CD14-positive monocyte (primary cell): ENCODE measurements at regions not wholly inside any gene's neighbourhood (a gene's known extent, or its start where the extent isn't known, plus 50 kb on each side); places are given as distances from the start of the nearest gene placed in this dataset.

Source experiments
- DNase-seq, 3 donors: peaks; one replicate each; pipeline ENCODE4 v3.0.0-alpha.2; 2011 to 2022
- H2AFZ ChIP-seq: 2 replicates; pipeline ENCODE4 v1.6.0; 2012; ENCODE audit warnings: mild to moderate bottlenecking, low read depth, low read length, inconsistent platforms; ENCODE audit not compliant: insufficient read depth, poor library complexity, severe bottlenecking
- H3K27ac ChIP-seq, 2 donors: 1 replicate in 1 of 2; 2 replicates in 1 of 2; pipeline ENCODE4 v1.5.1; 2012 to 2013; ENCODE audit warnings: low read length in 2 of 2, control low read depth in 1 of 2, inconsistent platforms in 1 of 2, low read depth in 1 of 2, mild to moderate bottlenecking in 1 of 2
- H3K27me3 ChIP-seq, 2 donors: one replicate each; pipeline versions ENCODE4 v1.6.0 to v1.6.1; 2011 to 2013; ENCODE audit warnings: low read length in 2 of 2; ENCODE audit not compliant: control insufficient read depth in 2 of 2, insufficient read depth in 2 of 2
- H3K36me3 ChIP-seq, 2 donors: replicated peaks in 1 of 2; 1 replicate in 1 of 2; 2 replicates in 1 of 2; pipeline versions ENCODE4 v1.5.1 to v1.6.1; 2012 to 2013; ENCODE audit warnings: low read length in 2 of 2, control low read depth in 1 of 2, inconsistent platforms in 1 of 2, mild to moderate bottlenecking in 1 of 2; ENCODE audit not compliant: insufficient read depth in 2 of 2, control insufficient read depth in 1 of 2
- H3K4me1 ChIP-seq, 2 donors: 1 replicate in 1 of 2; 2 replicates in 1 of 2; pipeline versions ENCODE4 v1.5.1 to v1.6.1; 2012 to 2013; ENCODE audit warnings: low read length in 2 of 2, control low read depth in 1 of 2, inconsistent platforms in 1 of 2, mild to moderate bottlenecking in 1 of 2, moderate library complexity in 1 of 2; ENCODE audit not compliant: insufficient read depth in 2 of 2, control insufficient read depth in 1 of 2
- H3K4me2 ChIP-seq: replicated peaks from 2 replicates; pipeline ENCODE3; 2012; ENCODE audit warnings: low read length, moderate library complexity, mild to moderate bottlenecking; ENCODE audit not compliant: poor library complexity, severe bottlenecking; ENCODE audit errors: extremely low read depth
- H3K4me3 ChIP-seq, 3 experiments: fragments of 200-600 bp in 1 of 3; sonication (generic) in 1 of 3; replicated peaks in 1 of 3; 1 replicate in 2 of 3; 2 replicates in 1 of 3; pipeline ENCODE4 v1.5.1; 2011 to 2013; ENCODE audit warnings: low read length in 3 of 3, mild to moderate bottlenecking in 3 of 3, control low read depth in 2 of 3, low read depth in 2 of 3, inconsistent platforms in 1 of 3, moderate library complexity in 1 of 3
- H3K79me2 ChIP-seq: 2 replicates; pipeline ENCODE4 v1.6.0; 2012; ENCODE audit warnings: mild to moderate bottlenecking, control low read depth, inconsistent platforms, low read length, moderate library complexity; ENCODE audit not compliant: insufficient read depth
- H3K9ac ChIP-seq: 2 replicates; pipeline ENCODE4 v1.6.0; 2017; ENCODE audit warnings: low read length, mild to moderate bottlenecking; ENCODE audit not compliant: insufficient read depth, poor library complexity, severe bottlenecking
- H3K9me3 ChIP-seq, 2 donors: replicated peaks in 1 of 2; 1 replicate in 1 of 2; 2 replicates in 1 of 2; pipeline versions ENCODE4 v1.5.1 to v1.6.1; 2012 to 2013; ENCODE audit warnings: low read length in 2 of 2, control low read depth in 1 of 2; ENCODE audit not compliant: control insufficient read depth in 1 of 2, insufficient read depth in 1 of 2
- H4K20me1 ChIP-seq: 2 replicates; pipeline ENCODE4 v1.6.0; 2012; ENCODE audit warnings: mild to moderate bottlenecking, low read length, control low read depth, moderate library complexity; ENCODE audit not compliant: insufficient read depth
- H3K27ac Mint-ChIP-seq, 7 donors: one replicate each; pipeline ENCODE4 v1.8.0; 2020; ENCODE audit warnings: mild to moderate bottlenecking in 7 of 7, mixed read lengths in 7 of 7, moderate library complexity in 6 of 7, inconsistent platforms in 2 of 7
- H3K27me3 Mint-ChIP-seq, 3 donors: one replicate each; pipeline ENCODE4 v1.8.0; 2021 to 2022; ENCODE audit warnings: low read depth in 3 of 3, mild to moderate bottlenecking in 3 of 3, mixed read lengths in 3 of 3, moderate library complexity in 3 of 3, inconsistent platforms in 1 of 3
- H3K36me3 Mint-ChIP-seq, 2 donors: one replicate each; pipeline ENCODE4 v1.8.0; 2020; ENCODE audit warnings: mixed read lengths in 2 of 2, inconsistent platforms in 1 of 2, mild to moderate bottlenecking in 1 of 2
- H3K4me1 Mint-ChIP-seq: one replicate; pipeline ENCODE4 v1.8.0; 2020; ENCODE audit warnings: mild to moderate bottlenecking, mixed read lengths
- H3K4me3 Mint-ChIP-seq, 2 donors: one replicate each; pipeline ENCODE4 v1.8.0; 2020; ENCODE audit warnings: mild to moderate bottlenecking in 2 of 2, mixed read lengths in 2 of 2, moderate library complexity in 1 of 2
- H3K9me3 Mint-ChIP-seq, 7 donors: one replicate each; pipeline ENCODE4 v1.8.0; 2020 to 2022; ENCODE audit warnings: mixed read lengths in 7 of 7, mild to moderate bottlenecking in 6 of 7, moderate library complexity in 6 of 7, inconsistent platforms in 2 of 7
- CTCF ChIP-seq: fragments of 200-600 bp; IDR thresholded peaks from one replicate; pipeline ENCODE4 v1.8.0; 2022; ENCODE audit warnings: antibody characterized with exemption, mild to moderate bottlenecking
- WGBS: methylation state at CpG from one replicate; pipeline ENCODE4 v1.1.5; 2013; ENCODE audit warnings: missing lambda C conversion rate; ENCODE audit not compliant: insufficient coverage; 5-methylcytosine and 5-hydroxymethylcytosine counted together
- intact Hi-C, 2 donors: fragments of 100-400 bp; cut with micrococcal nuclease; formaldehyde crosslinking; loops; one replicate each; pipeline versions ENCODE4 v1.15.0 to v1.15.1; 2023

DNA sequence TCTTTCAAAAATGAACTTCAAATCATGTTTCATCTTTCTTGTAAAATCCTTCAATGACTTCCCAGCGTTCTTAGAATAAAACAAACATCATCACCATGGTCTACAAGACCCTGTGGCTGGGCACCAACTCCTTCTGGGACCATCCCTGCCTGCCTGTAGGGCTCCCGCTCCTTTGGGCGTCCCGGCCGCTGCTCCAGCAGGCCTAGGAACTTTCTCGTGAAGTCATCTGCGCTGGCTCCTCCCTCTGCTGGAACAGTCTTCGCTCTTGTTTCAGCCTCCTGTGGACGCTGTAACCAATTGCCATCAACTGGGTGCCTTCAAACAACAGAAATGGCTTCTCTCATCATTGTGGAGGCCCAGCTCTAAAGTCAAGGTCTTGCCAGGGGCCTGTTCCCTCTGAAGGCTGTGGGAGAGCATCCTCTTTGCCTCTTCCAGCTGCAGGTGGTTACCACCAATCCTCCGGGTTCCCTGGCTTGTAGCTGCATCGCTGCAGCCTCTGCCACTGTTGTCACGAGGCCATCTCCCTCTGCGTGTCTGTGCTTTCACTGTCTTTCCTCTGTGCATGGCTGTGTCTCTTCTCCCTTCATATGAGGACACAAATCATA, 185.5 kb upstream of the SDK2 start:
- H3K9me3 Mint-ChIP-seq = peaks cover 0 to 2% (median 0%) of the 10 kb centered on the region in 7 donors
- H3K4me3 ChIP-seq = no peak overlapping the region
- peaks cover 1 to 16% (median 5%) of the 10 kb centered on the region in 3 donors for H3K27me3 Mint-ChIP-seq
- peaks cover 8 to 9% of the 10 kb centered on the region in 2 donors for H3K4me1 ChIP-seq
- intact Hi-C loops = no loop called here
- H3K27me3 ChIP-seq = peaks cover 0 to 3% of the 10 kb centered on the region in 2 donors
- no peak overlapping the region for H3K4me3 Mint-ChIP-seq
- H3K9me3 ChIP-seq = no peaks in the 10 kb centered on the region
- no peaks in the 10 kb centered on the region for H3K79me2 ChIP-seq
- no peak overlapping the region for H2AFZ ChIP-seq
- H3K36me3 ChIP-seq = no peaks in the 10 kb centered on the region
- DNase-seq = no peak
- TF ChIP-seq CTCF = no peak
- H3K36me3 Mint-ChIP-seq = no peaks in the 10 kb centered on the region
- 96% methylated on average over 13 of the region's 13 CpGs for WGBS
- H3K4me2 ChIP-seq = no peak overlapping the region
- no peak overlapping the region for H3K9ac ChIP-seq
- peaks cover 22% of the 10 kb centered on the region for H3K4me1 Mint-ChIP-seq
- H3K27ac Mint-ChIP-seq = no peak overlapping the region
- no peaks in the 10 kb centered on the region for H4K20me1 ChIP-seq
- H3K27ac ChIP-seq = no peak overlapping the region

DNA sequence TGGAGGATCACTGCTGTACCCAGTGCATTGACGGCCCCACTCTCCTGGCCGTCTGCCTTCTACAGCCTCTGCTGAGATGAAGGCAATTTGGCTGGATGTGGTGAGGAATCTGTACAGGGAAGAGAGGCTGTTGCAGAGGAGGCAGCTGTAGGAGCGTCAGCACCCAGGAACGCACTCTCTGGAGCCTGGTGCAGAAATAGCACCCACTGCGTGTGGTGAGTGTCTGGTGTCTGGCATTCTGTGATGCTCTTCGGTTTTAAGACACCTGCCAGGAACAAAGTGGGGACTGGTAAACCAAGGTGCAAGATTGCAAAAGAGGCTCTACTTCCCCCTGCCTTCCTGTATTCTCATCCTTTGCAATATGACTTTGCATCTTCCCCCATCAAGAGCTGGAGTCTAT, 187.5 kb upstream of the SDK2 start:
- no peak for DNase-seq
- no peak overlapping the region for H3K27ac ChIP-seq

More for the DNA sequence above, 187.5 kb upstream of the SDK2 start:
- Histone ChIP-seq H2AFZ (no peak overlapping the region), H3K9ac (no peak overlapping the region), H3K4me2 (no peak overlapping the region), H3K27me3 (peaks cover 4 to 12% of the 10 kb centered on the region in 2 donors), H4K20me1 (no peaks in the 10 kb centered on the region), H3K79me2 (no peaks in the 10 kb centered on the region), H3K36me3 (no peaks in the 10 kb centered on the region), H3K4me1 (peaks cover 8 to 9% of the 10 kb centered on the region in 2 donors), H3K4me3 (no peak overlapping the region), H3K9me3 (no peaks in the 10 kb centered on the region)
- WGBS = 70% methylated on average over 4 of the region's 6 CpGs
- TF ChIP-seq CTCF = no peak
- Mint-ChIP-seq H3K9me3 (peaks cover 0 to 3% (median 2%) of the 10 kb centered on the region in 7 donors), H3K27me3 (peaks cover 10 to 19% (median 14%) of the 10 kb centered on the region in 3 donors), H3K4me1 (peaks cover 22% of the 10 kb centered on the region), H3K36me3 (no peaks in the 10 kb centered on the region), H3K27ac (no peak overlapping the region), H3K4me3 (no peak overlapping the region)
- intact Hi-C loops = no loop called here
